GM18519 (cell line): ENCODE measurements at regions not wholly inside any gene's neighbourhood (a gene's known extent, or its start where the extent isn't known, plus 50 kb on each side); places are given as distances from the start of the nearest gene placed in this dataset.
"Not testable (repeated sequence)": the region's sequence is repeated elsewhere in the genome, so short reads cannot be mapped to it uniquely, and the experiment has no call there.

Experiments
- ATAC-seq: cut with Tn5 transposase; IDR thresholded peaks from one replicate; pipeline ENCODE4 v1.9.1; 2021; ENCODE audit warnings: mild to moderate bottlenecking, moderate library complexity; ENCODE audit not compliant: unreplicated experiment, low FRiP score

DNA sequence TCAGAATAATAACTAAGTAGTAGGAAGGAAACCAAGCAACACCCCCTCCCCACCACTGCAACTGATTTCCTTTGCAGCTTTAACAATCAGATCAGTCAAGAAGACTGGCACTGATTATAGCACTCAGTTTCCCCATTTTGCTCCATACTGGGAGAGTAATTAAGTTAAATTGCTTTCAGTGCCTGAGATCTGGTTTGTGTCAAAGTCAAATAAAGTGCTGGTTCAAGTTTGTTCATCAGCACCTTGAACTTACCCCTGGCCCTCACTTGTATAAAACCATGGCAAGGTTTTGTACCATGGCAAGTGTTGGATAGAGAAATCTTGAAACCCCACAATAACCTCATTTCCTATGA lies 290.2 kb upstream of the SEMA6A start:
- no peak for ATAC-seq

DNA sequence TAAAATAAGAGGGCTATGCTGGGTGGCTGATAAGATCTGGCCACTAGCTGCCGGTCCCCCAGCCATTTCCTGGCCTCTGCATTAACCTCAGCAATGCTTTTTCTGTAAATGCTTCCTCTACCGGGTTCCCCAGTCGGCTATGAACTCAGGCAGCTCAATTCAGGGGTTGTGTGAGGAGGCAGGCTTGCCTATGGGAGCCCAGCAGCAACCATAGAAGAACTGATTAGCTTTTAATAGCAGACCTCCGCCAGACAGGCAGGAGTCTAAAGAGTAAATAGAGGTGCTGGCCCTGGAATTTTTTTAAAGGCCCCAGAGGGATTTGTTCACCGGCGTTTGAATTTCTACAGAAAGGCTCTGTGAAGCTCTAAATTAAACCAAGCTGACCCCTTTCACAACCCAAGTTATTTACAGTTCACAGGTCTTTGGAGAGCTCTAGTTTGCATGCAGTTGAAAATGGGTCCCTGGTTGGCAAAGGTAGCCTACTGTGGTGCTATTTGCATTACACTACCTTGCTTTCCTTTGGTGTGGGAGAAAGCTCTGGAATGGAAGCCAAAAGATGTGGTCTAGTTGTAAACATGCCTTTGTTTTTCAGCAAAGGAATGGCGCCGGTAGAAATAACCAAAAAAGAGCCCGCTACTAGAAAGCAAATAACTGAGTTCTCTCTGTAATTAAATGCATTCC lies 289.7 kb upstream of the SEMA6A start:
- no peak for ATAC-seq

DNA sequence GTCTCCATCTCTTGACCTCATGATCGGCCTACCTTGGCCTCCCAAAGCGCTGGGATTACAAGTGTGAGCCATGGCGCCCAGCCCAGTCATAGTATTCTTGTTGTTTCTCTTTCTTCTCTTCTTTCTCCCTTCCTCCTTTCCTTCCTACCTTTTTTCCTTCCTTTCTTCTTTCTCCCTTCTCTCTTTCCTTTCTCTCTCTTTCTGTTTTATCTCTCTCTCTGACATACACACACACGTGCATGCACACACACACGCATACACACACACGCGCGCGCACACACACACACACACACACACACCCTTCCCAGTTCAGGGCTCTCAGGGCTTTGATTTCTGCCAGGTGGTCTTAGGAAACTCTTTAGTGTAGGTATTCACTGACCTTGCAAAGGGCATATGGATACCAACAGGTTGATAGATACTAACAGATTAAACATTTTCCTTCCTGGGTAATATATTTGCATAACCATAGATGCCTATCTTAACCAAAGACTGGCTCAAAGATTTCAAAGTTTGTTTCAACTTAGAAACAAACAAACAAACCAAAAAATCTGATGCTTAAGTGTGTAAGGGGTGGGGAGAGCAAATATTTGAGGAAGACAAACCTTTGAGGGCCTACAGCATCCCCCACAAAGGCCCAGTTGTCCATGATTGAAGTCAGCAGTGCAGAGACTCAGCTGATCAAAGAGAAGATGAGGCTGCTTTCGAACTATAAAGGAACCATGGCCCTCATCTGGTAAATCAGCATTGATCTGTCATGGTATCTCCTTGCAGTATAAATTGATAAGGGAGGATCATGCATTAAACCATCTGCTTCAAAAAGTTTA lies 288.2 kb upstream of the SEMA6A start:
- ATAC-seq, result no peak

DNA sequence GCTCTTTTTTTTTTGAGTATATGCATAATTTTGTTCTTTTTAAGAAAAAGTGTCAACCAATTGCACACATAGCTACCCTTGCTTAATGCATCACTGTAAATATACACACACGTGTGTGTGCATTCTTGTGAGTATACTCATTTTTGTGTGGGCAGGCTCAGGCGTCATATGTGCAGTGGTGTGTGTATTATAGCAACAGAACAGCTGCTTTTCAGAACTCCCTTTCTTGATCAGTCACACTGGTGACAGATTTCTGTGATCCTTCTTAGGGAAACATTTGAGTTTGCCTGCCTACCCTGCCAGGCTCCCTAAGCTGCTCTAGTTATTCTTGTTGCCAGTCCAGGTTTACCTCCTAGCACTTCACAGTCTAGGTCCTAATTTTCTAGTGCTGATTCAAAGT lies 287.0 kb upstream of the SEMA6A start:
- ATAC-seq, result no peak

- ATAC-seq, result no peak
Observed at GRCh38 chr5:116861097-116861496, 286.5 kb upstream of the SEMA6A start.

DNA sequence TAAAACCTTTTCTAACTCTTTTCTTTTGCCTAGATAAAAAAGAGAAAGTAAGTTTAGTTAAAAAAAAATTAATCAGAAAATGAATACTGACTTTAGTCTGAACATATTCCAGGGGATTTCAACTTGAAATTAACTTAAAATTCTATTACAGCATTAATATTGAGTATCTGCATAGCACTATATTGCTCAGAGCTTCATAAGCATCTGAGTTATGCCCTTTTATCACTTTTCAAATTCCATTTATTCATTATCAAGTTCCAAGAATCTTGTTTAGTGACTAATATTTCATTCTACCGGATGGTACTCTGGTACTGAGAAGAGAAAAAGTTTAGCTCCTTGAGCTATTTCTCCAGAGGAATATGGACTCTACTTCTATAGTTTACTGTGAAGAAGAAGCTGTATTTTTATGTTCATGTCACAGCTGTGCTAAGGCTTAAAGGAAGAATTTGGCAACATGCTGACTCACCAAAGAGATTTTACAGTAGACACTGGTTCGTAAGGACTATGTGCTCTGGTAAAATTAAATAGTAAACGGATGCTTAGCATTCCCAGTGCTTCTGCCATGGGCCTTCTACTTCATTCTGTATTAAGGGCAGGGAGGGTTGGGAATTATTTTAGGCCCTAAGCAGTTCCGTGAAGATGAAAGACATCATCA lies 285.2 kb upstream of the SEMA6A start:
- no peak for ATAC-seq

DNA sequence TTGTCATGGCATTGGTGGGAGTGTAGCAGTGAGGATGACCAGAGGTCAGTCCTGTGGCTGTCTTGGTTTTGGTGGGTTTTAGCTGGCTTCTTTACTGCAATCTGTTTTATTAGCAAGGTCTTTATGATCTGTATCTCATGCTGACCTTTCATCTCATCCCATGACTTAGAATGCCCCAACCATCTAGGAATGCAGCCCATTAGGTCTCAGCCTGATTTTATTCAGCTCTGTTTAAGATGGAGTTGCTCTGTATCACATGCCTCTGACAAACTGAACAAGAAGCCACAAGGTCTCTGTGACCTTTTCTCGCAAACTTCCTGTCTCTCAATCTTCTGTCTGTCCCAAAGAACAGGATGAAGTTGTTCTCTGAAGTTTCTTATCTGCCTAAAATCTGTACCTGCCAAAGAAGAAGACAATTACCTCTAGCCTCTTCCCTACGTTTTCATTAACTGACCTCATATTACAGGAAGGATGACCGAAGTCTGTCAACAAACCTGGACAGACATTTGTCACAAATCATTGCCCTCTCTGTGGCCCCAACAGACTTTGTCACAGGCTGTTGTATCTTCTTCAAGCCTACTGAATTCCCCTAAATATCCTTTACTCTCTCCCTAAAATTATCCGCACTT lies 284.2 kb upstream of the SEMA6A start:
- ATAC-seq, result no peak

DNA sequence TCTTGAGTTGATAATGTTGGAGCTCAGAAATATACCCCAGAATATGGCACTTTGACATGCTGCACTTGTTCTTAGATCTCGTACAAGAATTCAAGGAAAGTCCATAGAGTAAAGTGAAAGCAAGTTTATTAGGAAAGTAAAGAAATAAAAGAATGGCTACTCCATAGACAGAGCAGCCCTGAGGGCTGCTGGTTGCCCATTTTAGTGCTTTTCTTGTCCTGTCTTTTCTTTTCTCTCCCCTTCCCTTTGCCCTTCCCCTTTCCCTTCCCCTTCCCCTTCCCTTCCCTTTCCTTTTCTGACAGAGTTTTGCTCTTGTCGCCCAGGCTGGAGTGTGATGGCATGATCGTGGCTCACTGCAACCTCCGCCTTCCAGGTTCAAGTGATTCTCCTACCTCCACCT lies 283.4 kb upstream of the SEMA6A start:
- ATAC-seq, result not testable (repeated sequence)

DNA sequence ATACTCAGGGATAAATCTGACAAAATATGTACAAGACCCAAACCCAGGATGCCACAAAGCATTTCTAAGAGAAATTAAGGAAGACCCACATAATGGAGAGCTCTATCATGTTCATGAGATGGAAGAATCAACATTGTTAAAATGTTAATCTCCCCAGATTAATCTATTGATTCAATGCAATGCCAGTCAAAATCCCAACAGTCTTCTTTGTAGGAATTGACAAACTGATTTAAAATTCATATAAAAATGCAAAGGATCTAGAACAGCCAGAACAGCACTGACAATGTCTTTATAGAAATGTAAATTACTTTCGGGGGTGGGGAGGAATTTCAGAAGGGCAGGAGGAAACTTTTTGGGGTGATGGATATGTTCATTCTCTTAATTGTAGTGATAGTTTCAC lies 281.6 kb upstream of the SEMA6A start:
- no peak for ATAC-seq

DNA sequence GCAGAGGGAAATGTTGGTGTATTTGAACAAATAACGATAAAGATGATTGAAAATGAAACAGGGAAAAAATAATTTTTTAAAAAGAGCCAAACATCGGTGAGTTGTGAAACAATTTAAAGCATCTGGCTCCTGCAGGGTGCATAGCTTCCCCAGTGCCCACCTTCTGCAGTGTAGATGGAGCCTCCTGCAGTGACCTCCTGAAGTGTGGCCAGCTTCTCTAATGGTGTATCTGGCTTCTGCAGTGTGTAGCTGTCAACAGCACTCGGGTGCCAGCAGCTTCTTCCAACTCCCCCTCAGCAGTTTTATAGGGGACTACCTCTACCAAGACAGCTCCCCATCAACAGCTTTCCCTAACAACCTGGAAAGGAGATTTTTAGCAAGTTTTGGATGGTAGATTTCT lies 279.4 kb upstream of the SEMA6A start:
- ATAC-seq, result no peak

GRCh38 chr5:116848954-116849581 lies 274.4 kb upstream of the SEMA6A start:
- no peak for ATAC-seq

GRCh38 chr5:116847960-116848359 lies 273.3 kb upstream of the SEMA6A start:
- ATAC-seq, result no peak

DNA sequence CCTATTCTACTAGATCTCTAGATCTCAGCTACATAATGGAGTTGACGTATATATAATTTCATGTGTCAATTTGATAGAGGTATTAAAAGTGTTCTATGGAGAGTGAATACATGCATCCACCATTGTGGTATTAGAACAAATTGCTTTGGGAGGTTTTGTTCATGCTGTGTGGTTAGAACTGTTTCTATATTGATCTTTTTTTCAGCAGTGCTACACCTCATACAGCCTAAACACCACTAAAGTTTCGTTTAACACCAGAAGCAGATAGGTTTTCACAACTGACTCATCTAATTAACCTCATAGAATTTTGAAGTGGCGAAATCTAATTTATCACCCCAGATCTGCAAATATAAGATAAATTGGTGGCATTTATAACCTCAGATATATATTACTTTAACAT lies 269.4 kb upstream of the SEMA6A start:
- no peak for ATAC-seq

DNA sequence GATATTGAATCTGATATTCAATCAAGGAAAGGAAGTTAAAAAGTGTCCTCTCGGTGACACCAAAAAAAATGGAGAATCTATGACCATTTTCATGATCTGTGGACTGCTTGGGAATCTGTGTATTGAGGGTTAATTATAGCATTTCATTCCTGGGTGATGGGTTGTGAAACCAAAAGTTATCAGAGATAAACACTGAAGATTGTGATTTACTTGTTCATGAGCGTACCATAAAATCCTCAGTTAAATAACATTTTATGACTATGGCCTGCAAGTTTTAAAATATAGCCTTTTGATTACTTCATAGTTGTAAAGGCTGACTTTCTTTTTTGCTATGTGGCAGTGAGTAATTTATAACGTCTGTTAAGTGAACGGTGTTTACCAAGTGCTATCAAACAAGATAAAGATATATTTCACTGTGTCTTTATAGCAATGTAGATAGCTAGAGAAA lies 267.9 kb upstream of the SEMA6A start:
- no peak for ATAC-seq

DNA sequence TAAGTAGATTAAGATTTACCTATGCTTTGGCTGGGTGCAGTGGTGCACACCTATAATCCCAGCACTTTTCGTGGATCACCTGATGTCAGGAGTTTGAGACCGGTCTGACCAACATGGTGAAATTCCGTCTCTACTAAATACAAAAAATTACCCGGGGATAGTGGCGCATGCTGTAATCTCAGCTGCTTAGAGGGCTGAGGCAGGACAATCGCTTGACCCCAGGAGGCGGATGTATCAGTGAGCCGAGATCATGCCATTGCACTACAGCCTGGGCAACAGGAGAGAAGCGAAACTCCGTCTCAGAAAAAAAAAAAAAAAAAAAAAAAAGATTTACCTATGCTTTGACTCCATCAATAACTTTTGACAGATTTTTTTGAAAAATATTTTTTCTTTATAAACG lies 267.1 kb upstream of the SEMA6A start:
- ATAC-seq, result no peak

GRCh38 chr5:116838011-116838536 lies 263.5 kb upstream of the SEMA6A start:
- no peak for ATAC-seq

GRCh38 chr5:116834796-116835515 lies 260.3 kb upstream of the SEMA6A start:
- ATAC-seq, result no peak

DNA sequence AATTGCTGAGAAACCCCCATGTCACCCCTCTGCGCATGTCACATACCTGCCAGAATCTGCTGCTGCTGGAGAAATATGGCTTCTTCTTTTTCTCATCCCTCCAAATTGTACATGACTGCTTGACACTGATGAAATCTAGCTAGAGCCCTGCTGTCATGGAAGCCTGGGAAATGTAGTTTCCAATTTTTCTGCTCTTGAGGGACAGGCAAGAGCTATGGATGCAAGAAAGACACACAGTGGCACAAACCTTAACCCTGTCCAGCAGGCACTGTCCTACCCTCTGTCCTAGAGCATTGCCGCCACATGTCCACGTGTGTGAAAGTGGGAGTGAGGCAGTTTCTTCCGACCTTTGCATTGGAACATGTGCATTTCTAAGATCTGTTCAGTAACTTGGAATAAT lies 255.5 kb upstream of the SEMA6A start:
- ATAC-seq, result no peak

GRCh38 chr5:116827078-116827477 lies 252.5 kb upstream of the SEMA6A start:
- ATAC-seq, result no peak

DNA sequence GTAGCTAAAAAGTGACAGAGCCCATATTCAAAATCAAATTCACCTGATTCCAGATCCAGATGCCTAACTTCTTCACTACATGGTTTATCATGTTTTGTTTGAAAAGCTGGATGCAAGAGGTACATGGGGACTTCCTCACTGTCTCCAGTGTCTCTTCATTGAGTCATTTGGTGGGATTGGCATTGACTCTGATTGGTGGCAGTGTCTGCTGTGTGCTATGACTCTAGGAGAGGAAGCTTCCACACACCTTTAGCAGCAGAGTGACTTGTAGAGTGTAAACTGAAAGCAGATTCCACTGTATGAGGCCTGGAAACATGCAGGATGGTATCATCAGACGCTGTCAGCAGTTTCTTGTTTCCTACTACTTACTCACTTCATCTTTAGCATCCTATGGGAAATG lies 250.9 kb upstream of the SEMA6A start:
- no peak for ATAC-seq
